ENCODE measurements at regions not wholly inside any gene's neighbourhood (a gene's known extent, or its start where the extent isn't known, plus 50 kb on each side); places are given as distances from the start of the nearest gene placed in this dataset.

DNA sequence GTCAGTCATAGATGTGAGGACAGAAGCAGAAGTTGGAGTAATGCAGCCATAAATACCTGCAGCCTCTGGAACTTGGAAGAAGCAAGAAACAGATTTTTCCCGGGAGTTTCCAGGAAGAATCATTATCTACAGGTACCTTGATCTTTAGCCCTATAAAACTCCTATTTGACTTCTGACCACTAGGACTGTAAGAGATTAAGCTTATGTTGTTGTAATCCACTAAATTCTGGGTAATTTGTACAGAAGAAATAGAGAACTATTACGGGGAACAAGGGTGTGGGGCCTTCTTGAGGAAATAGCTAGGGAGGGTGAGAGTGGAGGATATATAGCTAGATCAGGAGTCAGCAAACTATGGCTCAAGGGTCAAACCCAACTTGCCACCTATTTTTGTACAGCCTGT lies 353.2 kb downstream of the SLC4A3 start:
- no peak for TF ChIP-seq POLR2A (IDR thresholded peaks at IDR 0.05)
- TF ChIP-seq, protein P1, sequence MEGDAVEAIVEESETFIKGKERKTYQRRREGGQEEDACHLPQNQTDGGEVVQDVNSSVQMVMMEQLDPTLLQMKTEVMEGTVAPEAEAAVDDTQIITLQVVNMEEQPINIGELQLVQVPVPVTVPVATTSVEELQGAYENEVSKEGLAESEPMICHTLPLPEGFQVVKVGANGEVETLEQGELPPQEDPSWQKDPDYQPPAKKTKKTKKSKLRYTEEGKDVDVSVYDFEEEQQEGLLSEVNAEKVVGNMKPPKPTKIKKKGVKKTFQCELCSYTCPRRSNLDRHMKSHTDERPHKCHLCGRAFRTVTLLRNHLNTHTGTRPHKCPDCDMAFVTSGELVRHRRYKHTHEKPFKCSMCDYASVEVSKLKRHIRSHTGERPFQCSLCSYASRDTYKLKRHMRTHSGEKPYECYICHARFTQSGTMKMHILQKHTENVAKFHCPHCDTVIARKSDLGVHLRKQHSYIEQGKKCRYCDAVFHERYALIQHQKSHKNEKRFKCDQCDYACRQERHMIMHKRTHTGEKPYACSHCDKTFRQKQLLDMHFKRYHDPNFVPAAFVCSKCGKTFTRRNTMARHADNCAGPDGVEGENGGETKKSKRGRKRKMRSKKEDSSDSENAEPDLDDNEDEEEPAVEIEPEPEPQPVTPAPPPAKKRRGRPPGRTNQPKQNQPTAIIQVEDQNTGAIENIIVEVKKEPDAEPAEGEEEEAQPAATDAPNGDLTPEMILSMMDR (IDR thresholded peaks at IDR 0.05): no peak
- no peaks in the 10 kb centered on the region for H3K9me3 ChIP-seq
- H3K36me3 ChIP-seq: no peaks in the 10 kb centered on the region
- H3K27ac ChIP-seq: no peak overlapping the region
- H3K4me1 ChIP-seq: no peaks in the 10 kb centered on the region
- H3K27me3 ChIP-seq: no peaks in the 10 kb centered on the region
- no peak overlapping the region for H3K4me3 ChIP-seq (replicated peaks in 1 of 3)
- WGBS, 2 donors: 62 to 95% methylated on average over 2 of the region's 2 CpGs
- DNase-seq: no peak
- intact Hi-C loops (cut with DNase I): no loop called here

DNA sequence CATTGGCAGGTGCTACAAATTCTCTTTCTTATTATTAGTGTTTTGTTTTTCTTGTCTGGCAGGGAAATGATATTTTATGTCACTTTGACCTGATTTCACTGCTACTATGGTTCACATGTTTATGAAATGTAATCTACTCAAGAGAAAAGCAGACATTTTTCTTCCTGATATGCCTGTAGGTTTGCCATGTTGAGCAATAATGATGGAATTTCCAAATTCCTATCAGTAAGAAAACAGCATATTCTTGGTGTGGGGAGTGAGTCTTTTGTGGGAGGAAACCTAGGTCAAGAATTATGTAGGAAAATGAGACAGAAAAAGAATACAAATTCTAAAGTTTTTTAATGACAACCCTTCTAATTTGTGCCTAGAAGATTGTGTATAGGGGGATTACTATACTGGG lies 356.4 kb downstream of the SLC4A3 start:
- no peak for DNase-seq
- Histone ChIP-seq H3K9me3 (no peaks in the 10 kb centered on the region), H3K27ac (no peak overlapping the region), H3K4me1 (no peaks in the 10 kb centered on the region), H3K36me3 (no peaks in the 10 kb centered on the region), H3K4me3 (replicated peaks in 1 of 3) (no peak overlapping the region), H3K27me3 (no peaks in the 10 kb centered on the region)
- TF ChIP-seq, protein P1 (IDR thresholded peaks at IDR 0.05): no peak
- TF ChIP-seq POLR2A (IDR thresholded peaks at IDR 0.05): no peak
- intact Hi-C loops (cut with DNase I): no loop called here

DNA sequence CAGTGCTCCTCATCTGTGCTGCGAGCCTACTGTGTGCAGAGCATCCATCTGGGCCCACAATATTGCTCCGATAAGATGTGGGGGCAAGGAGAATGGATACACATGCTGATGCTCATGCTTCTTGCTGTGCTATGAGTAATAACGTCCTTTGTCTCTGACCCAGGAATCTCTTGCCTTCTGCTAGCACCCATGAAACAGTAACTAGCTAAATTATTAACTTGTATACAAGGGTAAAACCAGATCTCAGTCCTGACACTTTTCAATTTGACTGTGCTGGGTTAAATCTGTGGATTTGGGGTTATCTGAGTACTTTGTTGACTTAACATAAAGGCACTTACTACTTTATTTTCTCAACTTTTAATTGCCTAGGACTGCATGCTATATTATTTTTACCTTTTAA lies 357.6 kb downstream of the SLC4A3 start:
- H3K27ac ChIP-seq: no peak overlapping the region
- intact Hi-C loops (cut with DNase I): no loop called here
- H3K4me1 ChIP-seq: no peaks in the 10 kb centered on the region
- H3K27me3 ChIP-seq: no peaks in the 10 kb centered on the region
- no peak for TF ChIP-seq POLR2A (IDR thresholded peaks at IDR 0.05)
- TF ChIP-seq, protein P1 (IDR thresholded peaks at IDR 0.05): no peak
- H3K36me3 ChIP-seq: no peaks in the 10 kb centered on the region
- no peak for DNase-seq
- no peaks in the 10 kb centered on the region for H3K9me3 ChIP-seq
- WGBS, 2 donors: 80 to 88% methylated on average over 3 of the region's 3 CpGs
- no peak overlapping the region for H3K4me3 ChIP-seq (replicated peaks in 1 of 3)

DNA sequence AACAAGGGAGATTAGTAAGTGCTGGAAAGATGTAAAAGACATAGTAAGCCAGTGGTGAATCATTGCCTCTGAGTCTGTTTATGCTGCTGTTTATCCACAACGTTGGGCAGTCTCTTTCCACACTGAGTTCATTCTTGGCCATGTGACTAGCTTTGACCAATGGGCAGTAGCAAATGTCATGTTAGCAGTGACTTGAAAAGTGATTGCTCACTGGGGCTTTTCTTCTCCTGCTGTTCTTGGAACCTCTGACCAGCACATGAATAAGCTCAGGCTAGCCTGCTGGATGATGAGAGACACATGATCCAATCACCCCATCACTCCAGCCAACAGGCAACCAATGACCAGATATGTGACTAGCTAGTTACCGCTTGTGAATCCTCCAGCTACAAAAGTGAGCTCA lies 360.4 kb downstream of the SLC4A3 start:
- H3K4me3 ChIP-seq (replicated peaks in 1 of 3): no peak overlapping the region
- 56% methylated on average over 2 of the region's 2 CpGs for WGBS, 2 donors
- no peaks in the 10 kb centered on the region for H3K36me3 ChIP-seq
- H3K27me3 ChIP-seq: no peaks in the 10 kb centered on the region
- DNase-seq: no peak
- no peaks in the 10 kb centered on the region for H3K9me3 ChIP-seq
- no peaks in the 10 kb centered on the region for H3K4me1 ChIP-seq
- no peak overlapping the region for H3K27ac ChIP-seq
- intact Hi-C loops (cut with DNase I): no loop called here
- TF ChIP-seq, protein P1 (IDR thresholded peaks at IDR 0.05): no peak
- TF ChIP-seq POLR2A (IDR thresholded peaks at IDR 0.05): no peak

DNA sequence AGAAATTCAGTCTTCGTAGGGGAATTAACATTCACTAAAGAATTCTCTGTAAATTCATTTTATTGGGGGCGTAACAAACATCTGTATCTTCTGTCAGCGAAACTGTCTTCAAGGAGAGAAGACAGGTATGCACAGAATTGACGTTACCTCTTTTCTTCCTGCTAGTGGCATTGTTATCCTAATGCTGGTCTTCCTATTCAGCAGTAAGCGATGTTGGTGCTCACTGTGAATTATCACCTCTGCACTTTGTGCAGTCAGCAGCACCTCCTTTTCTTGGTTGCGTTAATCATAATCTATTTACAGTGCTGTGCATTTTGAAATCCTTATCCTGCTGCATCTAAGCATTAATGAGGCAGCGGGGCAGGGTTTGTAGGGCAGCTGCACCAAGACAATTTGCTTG lies 362.3 kb downstream of the SLC4A3 start:
- no peaks in the 10 kb centered on the region for H3K36me3 ChIP-seq
- no peak overlapping the region for H3K27ac ChIP-seq
- intact Hi-C loops (cut with DNase I): no loop called here
- H3K9me3 ChIP-seq: no peaks in the 10 kb centered on the region
- H3K27me3 ChIP-seq: no peaks in the 10 kb centered on the region
- TF ChIP-seq POLR2A (IDR thresholded peaks at IDR 0.05): no peak
- TF ChIP-seq, protein P1 (IDR thresholded peaks at IDR 0.05): no peak
- no peak for DNase-seq
- 93 to 95% methylated on average over 7 of the region's 7 CpGs for WGBS, 2 donors
- no peak overlapping the region for H3K4me3 ChIP-seq (replicated peaks in 1 of 3)
- H3K4me1 ChIP-seq: no peaks in the 10 kb centered on the region

All from thyroid gland (tissue), 4 donors.